Right kidney (tissue), 1 donor: ENCODE measurements at regions not wholly inside any gene's neighbourhood (a gene's known extent, or its start where the extent isn't known, plus 50 kb on each side); places are given as distances from the start of the nearest gene placed in this dataset.

ENCODE experiments used
- DNase-seq: peaks from one replicate; pipeline ENCODE4 v3.0.0-alpha.2; 2016

- no peak for DNase-seq
Observed at GRCh38 chrY:7182591-7182990, 271.0 kb upstream of the AMELY start.

GRCh38 chrY:7177631-7178030 is 266.1 kb upstream of the AMELY start:
- no peak for DNase-seq

- no peak for DNase-seq
Observed at GRCh38 chrY:7169475-7169874, 257.9 kb upstream of the AMELY start.

DNA sequence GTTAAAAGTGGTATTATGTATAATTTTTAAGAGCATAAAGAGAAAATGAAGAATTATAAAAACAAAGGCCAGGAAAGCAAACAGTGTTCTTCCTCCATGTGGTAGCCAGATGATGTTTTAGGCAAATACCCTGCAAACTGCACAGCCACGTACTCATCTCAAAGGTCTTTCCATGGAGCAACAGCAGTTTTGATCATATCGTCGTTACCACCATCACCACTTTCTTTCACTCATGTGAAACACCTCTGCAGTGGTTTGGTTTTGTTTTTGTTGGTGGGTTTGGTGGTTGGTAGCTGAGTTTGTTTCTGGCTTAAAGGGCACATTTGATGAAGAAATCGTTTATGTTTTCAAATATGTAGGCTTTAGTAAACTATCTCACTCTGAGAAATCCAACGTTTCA is 229.9 kb upstream of the AMELY start:
- DNase-seq = no peak
